Osteoblast (primary cell): ENCODE measurements at regions not wholly inside any gene's neighbourhood (a gene's known extent, or its start where the extent isn't known, plus 50 kb on each side); places are given as distances from the start of the nearest gene placed in this dataset.

ENCODE experiments used
- DNase-seq: peaks from one replicate; pipeline ENCODE4 v3.0.0; 2011; ENCODE audit warnings: low spot score, mixed read lengths; ENCODE audit not compliant: insufficient read length; ENCODE audit errors: missing footprints
- H2AFZ ChIP-seq: 2 replicates; pipeline ENCODE4 v1.6.0; 2011; ENCODE audit warnings: mild to moderate bottlenecking, low read length
- H3K27ac ChIP-seq: 2 replicates; pipeline ENCODE4 v1.5.1; 2011; ENCODE audit warnings: mild to moderate bottlenecking, low read depth, low read length, moderate library complexity
- H3K27me3 ChIP-seq: 2 replicates; pipeline ENCODE4 v1.6.0; 2012; ENCODE audit warnings: mild to moderate bottlenecking, control low read depth, inconsistent platforms, low read length, moderate library complexity; ENCODE audit not compliant: insufficient read depth
- H3K36me3 ChIP-seq: 2 replicates; pipeline ENCODE4 v1.5.1; 2011; ENCODE audit warnings: mild to moderate bottlenecking, low read length, control low read depth, moderate library complexity; ENCODE audit not compliant: insufficient read depth
- H3K4me1 ChIP-seq: 2 replicates; pipeline ENCODE4 v1.5.1; 2011; ENCODE audit warnings: mild to moderate bottlenecking, low read length, control low read depth, moderate library complexity; ENCODE audit not compliant: insufficient read depth
- H3K4me2 ChIP-seq: 2 replicates; pipeline ENCODE4 v1.6.0; 2011; ENCODE audit warnings: mild to moderate bottlenecking, low read length; ENCODE audit not compliant: insufficient read depth
- H3K4me3 ChIP-seq: fragments of 200-600 bp; sonication (generic); 3 replicates; pipeline ENCODE4 v1.5.1; 2012; ENCODE audit warnings: mild to moderate bottlenecking, low read length, inconsistent platforms; ENCODE audit not compliant: insufficient read depth
- H3K79me2 ChIP-seq: 2 replicates; pipeline ENCODE4 v1.6.0; 2012; ENCODE audit warnings: mild to moderate bottlenecking, low read length, control low read depth, inconsistent platforms; ENCODE audit not compliant: insufficient read depth
- H3K9me3 ChIP-seq: 2 replicates; pipeline ENCODE4 v1.5.1; 2011; ENCODE audit warnings: low read depth, low read length, control low read depth
- H4K20me1 ChIP-seq: 2 replicates; pipeline ENCODE4 v1.6.0; 2012; ENCODE audit warnings: mild to moderate bottlenecking, low read length, control low read depth; ENCODE audit not compliant: insufficient read depth
- CTCF ChIP-seq: IDR thresholded peaks from 2 replicates; pipeline ENCODE4 v1.5.1; 2011; ENCODE audit warnings: mild to moderate bottlenecking, low read depth, low read length, moderate library complexity; ENCODE audit errors: extremely low read depth

GRCh38 chr6:156509496-156509895 is 267.7 kb upstream of the ARID1B start:
- H3K9me3 ChIP-seq, result no peaks in the 10 kb centered on the region
- no peak overlapping the region for H3K27ac ChIP-seq
- no peaks in the 10 kb centered on the region for H3K4me1 ChIP-seq
- H2AFZ ChIP-seq, result no peak overlapping the region
- no peak for TF ChIP-seq CTCF
- H4K20me1 ChIP-seq, result no peaks in the 10 kb centered on the region
- DNase-seq, result no peak
- H3K36me3 ChIP-seq, result no peaks in the 10 kb centered on the region
- H3K79me2 ChIP-seq, result no peaks in the 10 kb centered on the region
- no peak overlapping the region for H3K4me2 ChIP-seq
- no peak overlapping the region for H3K4me3 ChIP-seq
- H3K27me3 ChIP-seq, result no peaks in the 10 kb centered on the region

DNA sequence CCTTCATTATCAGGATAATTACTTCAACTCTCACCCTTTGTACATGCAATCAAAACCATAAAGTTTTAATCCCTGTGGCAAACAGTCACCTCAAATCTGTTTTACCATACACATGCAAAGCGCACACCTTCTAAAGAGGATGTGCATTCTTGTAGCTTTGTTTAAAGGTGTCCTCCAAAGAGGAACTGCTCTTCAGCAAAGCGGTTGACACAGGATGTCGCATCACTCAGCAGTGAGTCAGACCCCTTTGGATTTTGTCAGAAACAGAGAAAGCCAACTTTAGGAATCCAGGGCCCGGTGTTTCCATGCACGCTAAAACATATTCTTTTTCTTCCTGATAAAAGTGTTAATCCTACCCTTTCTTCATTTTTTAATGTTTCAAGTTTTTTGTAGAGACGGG is 268.3 kb upstream of the ARID1B start:
- TF ChIP-seq CTCF, result no peak
- no peak for DNase-seq

DNA sequence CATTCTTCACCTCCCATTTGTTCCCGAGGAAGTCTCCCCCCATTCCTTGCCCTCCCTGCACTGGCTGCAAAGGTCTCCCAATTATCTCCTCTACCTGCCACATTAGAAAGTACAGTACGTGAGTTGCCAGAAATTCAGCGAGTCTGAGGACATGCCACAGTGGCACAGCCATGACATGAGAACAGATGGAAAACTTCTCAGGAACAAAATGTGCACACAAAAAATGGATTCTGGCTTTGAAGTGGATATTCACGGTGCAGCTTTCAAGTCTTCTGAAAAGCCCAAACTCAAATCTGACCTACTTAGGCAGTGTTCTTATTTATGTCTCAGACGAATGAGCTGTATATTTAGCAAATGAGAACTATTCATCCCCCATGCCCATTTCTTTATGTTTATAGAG is 269.1 kb upstream of the ARID1B start:
- H3K4me2 ChIP-seq, result no peak overlapping the region
- no peak for TF ChIP-seq CTCF
- no peaks in the 10 kb centered on the region for H3K79me2 ChIP-seq
- H3K4me3 ChIP-seq, result no peak overlapping the region
- no peaks in the 10 kb centered on the region for H3K27me3 ChIP-seq
- no peaks in the 10 kb centered on the region for H3K36me3 ChIP-seq
- H2AFZ ChIP-seq, result no peak overlapping the region
- H3K4me1 ChIP-seq, result no peaks in the 10 kb centered on the region
- no peak for DNase-seq
- H3K9me3 ChIP-seq, result no peaks in the 10 kb centered on the region
- no peak overlapping the region for H3K27ac ChIP-seq
- H4K20me1 ChIP-seq, result no peaks in the 10 kb centered on the region

More for the DNA sequence above, 268.3 kb upstream of the ARID1B start:
- Histone ChIP-seq H3K4me2 (no peak overlapping the region), H3K27ac (no peak overlapping the region), H3K4me3 (no peak overlapping the region), H3K27me3 (no peaks in the 10 kb centered on the region), H4K20me1 (no peaks in the 10 kb centered on the region), H3K4me1 (no peaks in the 10 kb centered on the region), H3K79me2 (no peaks in the 10 kb centered on the region), H3K36me3 (no peaks in the 10 kb centered on the region), H2AFZ (no peak overlapping the region), H3K9me3 (no peaks in the 10 kb centered on the region)

GRCh38 chr6:156507656-156508055 is 269.5 kb upstream of the ARID1B start:
- Histone ChIP-seq H4K20me1 (no peaks in the 10 kb centered on the region), H2AFZ (no peak overlapping the region), H3K36me3 (no peaks in the 10 kb centered on the region), H3K4me1 (no peaks in the 10 kb centered on the region), H3K27me3 (no peaks in the 10 kb centered on the region), H3K4me3 (no peak overlapping the region), H3K27ac (no peak overlapping the region), H3K4me2 (no peak overlapping the region), H3K9me3 (no peaks in the 10 kb centered on the region), H3K79me2 (no peaks in the 10 kb centered on the region)
- TF ChIP-seq CTCF, result no peak
- no peak for DNase-seq
